Erythroblast (primary cell): ENCODE measurements at regions not wholly inside any gene's neighbourhood (a gene's known extent, or its start where the extent isn't known, plus 50 kb on each side); places are given as distances from the start of the nearest gene placed in this dataset.

ENCODE experiments used
- DNase-seq, 2 experiments: peaks; one replicate each; lab custom pipeline; 2025; lab: John Stamatoyannopoulos, UW
- GATA1 ChIP-seq: IDR thresholded peaks from 2 replicates; pipeline ENCODE4 v1.6.1; 2011; ENCODE audit warnings: low read depth, mild to moderate bottlenecking, control low read depth, low read length, moderate library complexity
- POLR2A ChIP-seq: IDR thresholded peaks from 2 replicates; pipeline ENCODE4 v1.6.1; 2011; ENCODE audit warnings: mild to moderate bottlenecking, low read length

DNA sequence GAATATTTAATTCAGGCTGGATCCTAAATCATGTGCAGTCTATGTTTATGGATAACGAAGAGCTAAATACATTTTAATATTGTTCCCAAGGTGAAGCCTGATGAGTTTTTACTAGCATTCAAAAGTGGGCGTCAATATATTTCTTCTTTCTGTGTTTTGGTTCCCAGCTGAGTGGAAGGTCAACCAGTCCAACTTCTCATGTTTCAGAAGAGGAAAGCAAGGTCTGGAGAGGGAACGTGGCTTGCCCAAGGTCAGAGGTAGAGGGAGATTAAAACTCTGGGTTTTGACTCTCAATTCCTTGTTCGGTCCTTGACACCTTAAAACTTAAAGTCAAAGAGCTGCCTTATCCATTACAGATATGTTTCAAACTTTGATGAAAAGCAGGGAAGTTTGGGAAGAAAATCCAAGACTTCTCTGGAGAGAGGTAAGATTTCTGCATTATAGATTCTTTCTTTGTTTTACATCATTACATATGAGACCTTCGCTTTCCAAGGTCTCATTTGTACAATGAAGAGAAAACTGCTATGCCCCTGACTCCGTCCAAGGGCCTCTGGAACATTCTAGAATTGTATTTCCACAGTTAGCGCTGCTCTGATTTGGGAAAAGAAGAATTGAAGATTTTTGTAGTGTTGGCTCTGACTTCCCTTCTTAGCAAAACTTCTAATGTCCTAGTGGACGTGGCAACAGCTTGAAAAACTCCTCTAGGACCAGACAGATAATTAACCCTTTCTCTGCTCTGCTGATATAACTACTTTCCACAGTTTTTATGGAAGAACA lies 57.7 kb upstream of the HES1 start:
- no peak for TF ChIP-seq POLR2A
- no peak for TF ChIP-seq GATA1
- DNase-seq: no peak

DNA sequence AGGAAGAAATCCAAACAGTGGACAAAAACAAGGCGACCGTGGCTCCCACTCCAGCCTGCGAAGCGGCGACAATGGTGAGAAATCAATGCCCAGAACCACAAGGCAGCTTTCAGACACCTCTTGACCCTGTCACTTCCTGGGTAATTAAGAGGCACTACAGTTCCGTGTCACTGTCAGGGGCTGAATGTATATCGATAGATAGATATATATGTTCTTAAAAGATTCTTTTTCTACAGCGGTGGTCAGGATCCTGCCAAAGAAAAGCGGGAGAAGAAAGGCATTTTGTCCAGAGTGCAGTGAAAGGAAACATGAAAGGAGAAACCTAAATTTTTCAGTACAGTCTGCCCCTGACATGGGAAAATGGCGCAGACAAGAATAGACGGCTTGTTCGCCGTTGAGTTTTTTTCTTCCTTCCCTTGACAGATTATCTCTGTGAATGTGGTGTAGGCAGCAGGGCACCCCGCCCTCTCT lies 56.2 kb upstream of the HES1 start:
- DNase-seq: no peak
- no peak for TF ChIP-seq GATA1
- no peak for TF ChIP-seq POLR2A

- no peak for DNase-seq
- TF ChIP-seq POLR2A (no peak), GATA1 (no peak)
Measured at GRCh38 chr3:194080436-194080835, 55.5 kb upstream of the HES1 start.

DNA sequence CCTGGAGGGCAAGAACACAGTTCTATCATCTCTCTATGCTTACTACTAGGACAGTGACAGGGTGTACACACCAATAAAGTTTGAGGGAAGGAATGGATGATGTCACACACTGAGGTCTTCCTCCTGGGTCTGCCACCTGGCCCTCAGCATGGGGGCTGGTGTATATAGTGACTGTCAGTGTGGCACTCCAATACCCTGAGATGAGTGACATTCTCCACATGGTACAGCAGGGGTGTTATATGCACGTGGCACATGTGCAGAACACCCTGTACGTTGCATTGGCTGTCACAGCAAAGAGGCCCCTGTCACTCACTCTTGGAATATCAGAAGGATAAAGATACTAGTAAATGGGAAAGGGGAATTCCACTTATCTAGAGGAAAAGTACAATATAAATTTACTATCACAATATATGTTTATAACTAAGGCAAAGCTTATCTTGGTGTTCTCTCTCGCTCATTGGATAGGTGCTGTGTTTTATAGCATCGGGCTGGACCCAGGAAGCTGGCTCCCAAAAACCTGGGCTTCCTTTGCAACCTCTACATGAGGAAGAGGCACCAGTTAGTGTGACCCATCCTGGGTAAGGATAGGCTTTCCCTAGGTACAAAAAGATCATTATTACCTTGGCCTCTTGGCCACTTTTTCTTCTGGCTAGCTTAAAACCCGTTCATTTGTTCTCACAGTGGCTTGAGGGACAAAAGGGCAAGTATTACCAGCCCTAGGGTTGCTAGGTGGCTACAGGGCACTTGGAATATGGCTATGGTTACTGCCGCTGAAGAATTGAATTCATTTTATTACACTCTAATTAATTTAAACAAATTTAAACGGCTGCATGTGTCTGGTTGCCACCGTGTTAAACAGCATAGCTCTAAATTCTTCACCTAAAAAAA lies 54.8 kb upstream of the HES1 start:
- DNase-seq: no peak
- TF ChIP-seq GATA1 (no peak), POLR2A (no peak)

- no peak for DNase-seq
- no peak for TF ChIP-seq GATA1
- no peak for TF ChIP-seq POLR2A
Measured at GRCh38 chr3:194081826-194082225, 54.1 kb upstream of the HES1 start.

DNA sequence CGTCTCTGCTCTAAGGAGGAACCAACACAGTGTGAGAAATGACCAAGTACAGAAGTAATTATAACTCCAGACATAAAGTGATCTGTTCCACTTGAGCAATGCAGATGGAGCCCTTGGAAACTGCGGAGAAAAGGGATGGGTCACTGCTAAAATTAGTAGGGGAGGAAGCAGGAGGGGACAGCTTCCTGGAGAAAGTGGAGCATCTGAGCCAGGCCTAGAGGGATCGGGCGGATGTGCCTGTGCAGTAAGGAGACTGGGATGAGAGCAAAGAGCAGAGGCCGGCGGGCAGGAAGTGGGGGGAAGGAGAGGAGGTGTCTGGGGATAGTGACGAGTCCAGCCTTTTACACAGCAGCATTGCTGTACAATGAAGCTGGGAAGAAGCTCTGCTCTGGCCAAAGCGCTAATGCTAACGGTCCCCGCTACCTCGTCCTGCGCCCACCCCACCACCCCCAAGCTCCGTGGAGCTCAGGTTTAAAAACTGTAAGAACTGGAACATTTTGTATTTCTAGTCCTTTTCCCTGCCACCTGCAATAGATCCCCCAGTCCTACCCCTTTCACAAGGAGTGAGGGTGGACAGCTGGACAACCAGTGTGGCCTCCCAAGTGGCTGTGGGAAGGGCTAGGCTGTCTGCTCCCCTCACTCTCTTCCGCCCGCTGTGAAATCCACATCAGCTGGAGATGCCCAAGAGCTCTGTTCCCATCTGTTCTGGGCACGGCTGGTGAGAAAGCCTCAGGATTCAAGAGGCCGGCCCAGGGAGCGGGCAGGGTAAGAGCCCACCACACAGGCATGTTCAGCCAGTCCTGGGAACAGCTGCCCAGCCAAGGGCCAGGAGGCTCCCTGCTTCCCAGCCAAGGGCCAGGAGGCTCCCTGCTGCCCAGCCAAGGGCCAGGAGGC lies 53.0 kb upstream of the HES1 start:
- DNase-seq: no peak
- TF ChIP-seq POLR2A (no peak), GATA1 (no peak)

- peak; percentile 89 to 93 for DNase-seq
Measured at GRCh38 chr3:194083637-194084224, 52.2 kb upstream of the HES1 start.

GRCh38 chr3:194084284-194084683 lies 51.7 kb upstream of the HES1 start:
- no peak for TF ChIP-seq GATA1
- no peak for TF ChIP-seq POLR2A
- DNase-seq: no peak

More at GRCh38 chr3:194083637-194084224, 52.2 kb upstream of the HES1 start:
- TF ChIP-seq GATA1 (no peak), POLR2A (no peak)
